Stimulated activated naive CD8-positive, alpha-beta T cell treated with anti-CD3 and anti-CD28 coated beads, Interleukin-15, Interleukin-2, amounts not matched to agents 100 ng/mL and 50 ng/mL, for 24 hours (primary cell): ENCODE measurements at regions not wholly inside any gene's neighbourhood (a gene's known extent, or its start where the extent isn't known, plus 50 kb on each side); places are given as distances from the start of the nearest gene placed in this dataset.

Experiments
- H3K27ac Mint-ChIP-seq: one replicate; pipeline ENCODE4 v1.8.0; 2021; ENCODE audit warnings: mild to moderate bottlenecking, mixed read lengths
- H3K27me3 Mint-ChIP-seq: one replicate; pipeline ENCODE4 v1.8.0; 2021; ENCODE audit warnings: mixed read lengths
- H3K36me3 Mint-ChIP-seq: one replicate; pipeline ENCODE4 v1.8.0; 2021; ENCODE audit warnings: low read depth, mixed read lengths
- H3K4me1 Mint-ChIP-seq: one replicate; pipeline ENCODE4 v1.8.0; 2021; ENCODE audit warnings: low read depth, mixed read lengths
- H3K4me3 Mint-ChIP-seq: one replicate; pipeline ENCODE4 v1.8.0; 2021; ENCODE audit warnings: mild to moderate bottlenecking, mixed read lengths
- H3K9me3 Mint-ChIP-seq: one replicate; pipeline ENCODE4 v1.8.0; 2021; ENCODE audit warnings: mixed read lengths

GRCh38 chr20:60484316-60484715, 526.1 kb downstream of the CDH26 start:
- Mint-ChIP-seq H3K27ac (no peak overlapping the region), H3K4me1 (no peaks in the 10 kb centered on the region), H3K27me3 (no peaks in the 10 kb centered on the region), H3K36me3 (no peaks in the 10 kb centered on the region), H3K9me3 (no peaks in the 10 kb centered on the region), H3K4me3 (no peak overlapping the region)

- H3K4me3 Mint-ChIP-seq, result no peak overlapping the region
- H3K27ac Mint-ChIP-seq, result no peak overlapping the region
- H3K27me3 Mint-ChIP-seq, result no peaks in the 10 kb centered on the region
- H3K9me3 Mint-ChIP-seq, result no peaks in the 10 kb centered on the region
- no peaks in the 10 kb centered on the region for H3K36me3 Mint-ChIP-seq
- no peaks in the 10 kb centered on the region for H3K4me1 Mint-ChIP-seq
These were observed 527.0 kb downstream of the CDH26 start for GRCh38 chr20:60485012-60485760.

GRCh38 chr20:60486315-60486714, 528.1 kb downstream of the CDH26 start:
- H3K27ac Mint-ChIP-seq, result no peak overlapping the region
- no peaks in the 10 kb centered on the region for H3K9me3 Mint-ChIP-seq
- no peaks in the 10 kb centered on the region for H3K36me3 Mint-ChIP-seq
- no peaks in the 10 kb centered on the region for H3K4me1 Mint-ChIP-seq
- no peaks in the 10 kb centered on the region for H3K27me3 Mint-ChIP-seq
- no peak overlapping the region for H3K4me3 Mint-ChIP-seq

- no peaks in the 10 kb centered on the region for H3K27me3 Mint-ChIP-seq
- H3K27ac Mint-ChIP-seq, result no peak overlapping the region
- no peaks in the 10 kb centered on the region for H3K9me3 Mint-ChIP-seq
- H3K4me1 Mint-ChIP-seq, result no peaks in the 10 kb centered on the region
- H3K4me3 Mint-ChIP-seq, result no peak overlapping the region
- no peaks in the 10 kb centered on the region for H3K36me3 Mint-ChIP-seq
These were observed 528.7 kb downstream of the CDH26 start for GRCh38 chr20:60486937-60487336.

GRCh38 chr20:60490217-60491050, 532.2 kb downstream of the CDH26 start:
- no peaks in the 10 kb centered on the region for H3K9me3 Mint-ChIP-seq
- H3K27me3 Mint-ChIP-seq, result no peaks in the 10 kb centered on the region
- no peaks in the 10 kb centered on the region for H3K4me1 Mint-ChIP-seq
- no peaks in the 10 kb centered on the region for H3K36me3 Mint-ChIP-seq
- H3K4me3 Mint-ChIP-seq, result no peak overlapping the region
- no peak overlapping the region for H3K27ac Mint-ChIP-seq

- Mint-ChIP-seq H3K4me1 (no peaks in the 10 kb centered on the region), H3K36me3 (no peaks in the 10 kb centered on the region), H3K27me3 (no peaks in the 10 kb centered on the region), H3K4me3 (no peak overlapping the region), H3K9me3 (no peaks in the 10 kb centered on the region), H3K27ac (no peak overlapping the region)
These were observed 532.9 kb downstream of the CDH26 start for GRCh38 chr20:60491051-60491581.

GRCh38 chr20:60494476-60494875, 536.3 kb downstream of the CDH26 start:
- Mint-ChIP-seq H3K4me3 (no peak overlapping the region), H3K36me3 (no peaks in the 10 kb centered on the region), H3K9me3 (no peaks in the 10 kb centered on the region), H3K27me3 (no peaks in the 10 kb centered on the region), H3K27ac (no peak overlapping the region), H3K4me1 (no peaks in the 10 kb centered on the region)

- Mint-ChIP-seq H3K4me3 (no peak overlapping the region), H3K36me3 (no peaks in the 10 kb centered on the region), H3K27me3 (no peaks in the 10 kb centered on the region)
These were observed 539.2 kb downstream of the CDH26 start for GRCh38 chr20:60497298-60498035.

GRCh38 chr20:60500038-60500701, 541.9 kb downstream of the CDH26 start:
- no peak overlapping the region for H3K27ac Mint-ChIP-seq
- H3K9me3 Mint-ChIP-seq, result no peaks in the 10 kb centered on the region
- H3K4me1 Mint-ChIP-seq, result no peaks in the 10 kb centered on the region
- no peaks in the 10 kb centered on the region for H3K36me3 Mint-ChIP-seq
- peaks cover 2% of the 10 kb centered on the region for H3K27me3 Mint-ChIP-seq
- H3K4me3 Mint-ChIP-seq, result no peak overlapping the region

More at GRCh38 chr20:60497298-60498035, 539.2 kb downstream of the CDH26 start:
- no peaks in the 10 kb centered on the region for H3K4me1 Mint-ChIP-seq
- H3K9me3 Mint-ChIP-seq, result no peaks in the 10 kb centered on the region
- no peak overlapping the region for H3K27ac Mint-ChIP-seq

- H3K36me3 Mint-ChIP-seq, result no peaks in the 10 kb centered on the region
- H3K9me3 Mint-ChIP-seq, result no peaks in the 10 kb centered on the region
- H3K4me3 Mint-ChIP-seq, result no peak overlapping the region
- no peaks in the 10 kb centered on the region for H3K4me1 Mint-ChIP-seq
- H3K27me3 Mint-ChIP-seq, result peaks cover 5% of the 10 kb centered on the region
- no peak overlapping the region for H3K27ac Mint-ChIP-seq
These were observed 542.8 kb downstream of the CDH26 start for GRCh38 chr20:60501048-60501447.

- H3K27me3 Mint-ChIP-seq, result peaks cover 5% of the 10 kb centered on the region
- H3K4me3 Mint-ChIP-seq, result no peak overlapping the region
- no peaks in the 10 kb centered on the region for H3K9me3 Mint-ChIP-seq
- H3K27ac Mint-ChIP-seq, result no peak overlapping the region
- H3K36me3 Mint-ChIP-seq, result no peaks in the 10 kb centered on the region
- no peaks in the 10 kb centered on the region for H3K4me1 Mint-ChIP-seq
These were observed 544.7 kb downstream of the CDH26 start for GRCh38 chr20:60502881-60503280.

- no peaks in the 10 kb centered on the region for H3K36me3 Mint-ChIP-seq
- no peak overlapping the region for H3K27ac Mint-ChIP-seq
- H3K27me3 Mint-ChIP-seq, result peaks cover 5% of the 10 kb centered on the region
These were observed 547.2 kb downstream of the CDH26 start for GRCh38 chr20:60505423-60505822.

GRCh38 chr20:60506061-60506460, 547.8 kb downstream of the CDH26 start:
- no peak overlapping the region for H3K27ac Mint-ChIP-seq
- no peaks in the 10 kb centered on the region for H3K9me3 Mint-ChIP-seq
- peaks cover 5% of the 10 kb centered on the region for H3K27me3 Mint-ChIP-seq
- H3K4me1 Mint-ChIP-seq, result no peaks in the 10 kb centered on the region
- H3K36me3 Mint-ChIP-seq, result no peaks in the 10 kb centered on the region
- H3K4me3 Mint-ChIP-seq, result no peak overlapping the region

More at GRCh38 chr20:60505423-60505822, 547.2 kb downstream of the CDH26 start:
- Mint-ChIP-seq H3K4me3 (no peak overlapping the region), H3K9me3 (no peaks in the 10 kb centered on the region), H3K4me1 (no peaks in the 10 kb centered on the region)

- Mint-ChIP-seq H3K4me1 (no peaks in the 10 kb centered on the region), H3K27me3 (peaks cover 5% of the 10 kb centered on the region), H3K9me3 (no peaks in the 10 kb centered on the region), H3K36me3 (no peaks in the 10 kb centered on the region), H3K27ac (no peak overlapping the region), H3K4me3 (no peak overlapping the region)
These were observed 549.0 kb downstream of the CDH26 start for GRCh38 chr20:60507087-60507694.
